Lower lobe of right lung (tissue), 2 donors: ENCODE measurements at regions not wholly inside any gene's neighbourhood (a gene's known extent, or its start where the extent isn't known, plus 50 kb on each side); places are given as distances from the start of the nearest gene placed in this dataset.
"Not testable (repeated sequence)": the region's sequence is repeated elsewhere in the genome, so short reads cannot be mapped to it uniquely, and the experiment has no call there.

Source experiments
- ATAC-seq, 2 donors: fragments of 200-7000 bp; cut with Tn5 transposase; one replicate each; pipeline ENCODE4 v1.9.1; 2020 to 2022; ENCODE audit warnings: mild to moderate bottlenecking in 2 of 2, moderate library complexity in 2 of 2
- DNase-seq: peaks from one replicate; pipeline ENCODE4 v3.0.0-alpha.2; 2020
- H3K27ac ChIP-seq: fragments of 200-600 bp; one replicate; pipeline ENCODE4 v1.8.0; 2022
- H3K27me3 ChIP-seq: fragments of 200-600 bp; one replicate; pipeline ENCODE4 v1.8.0; 2022; ENCODE audit warnings: low read depth
- H3K36me3 ChIP-seq: fragments of 200-600 bp; one replicate; pipeline ENCODE4 v1.8.0; 2022; ENCODE audit warnings: mild to moderate bottlenecking
- H3K4me1 ChIP-seq: fragments of 200-600 bp; one replicate; pipeline ENCODE4 v1.8.0; 2022
- H3K4me3 ChIP-seq: fragments of 200-600 bp; one replicate; pipeline ENCODE4 v1.8.0; 2022; ENCODE audit warnings: mild to moderate bottlenecking
- H3K9me3 ChIP-seq: fragments of 200-600 bp; one replicate; pipeline ENCODE4 v1.8.0; 2022
- CTCF ChIP-seq: fragments of 200-600 bp; IDR thresholded peaks from one replicate; pipeline ENCODE4 v1.8.0; 2022; ENCODE audit warnings: antibody characterized with exemption, mild to moderate bottlenecking
- intact Hi-C: fragments of 100-400 bp; cut with DNase I; formaldehyde crosslinking; loops from one replicate; pipeline ENCODE4 v1.11.0; 2022
- donor health status: DM: no; HTN: yes; CAD: no; lungs with severe emphysema.

DNA sequence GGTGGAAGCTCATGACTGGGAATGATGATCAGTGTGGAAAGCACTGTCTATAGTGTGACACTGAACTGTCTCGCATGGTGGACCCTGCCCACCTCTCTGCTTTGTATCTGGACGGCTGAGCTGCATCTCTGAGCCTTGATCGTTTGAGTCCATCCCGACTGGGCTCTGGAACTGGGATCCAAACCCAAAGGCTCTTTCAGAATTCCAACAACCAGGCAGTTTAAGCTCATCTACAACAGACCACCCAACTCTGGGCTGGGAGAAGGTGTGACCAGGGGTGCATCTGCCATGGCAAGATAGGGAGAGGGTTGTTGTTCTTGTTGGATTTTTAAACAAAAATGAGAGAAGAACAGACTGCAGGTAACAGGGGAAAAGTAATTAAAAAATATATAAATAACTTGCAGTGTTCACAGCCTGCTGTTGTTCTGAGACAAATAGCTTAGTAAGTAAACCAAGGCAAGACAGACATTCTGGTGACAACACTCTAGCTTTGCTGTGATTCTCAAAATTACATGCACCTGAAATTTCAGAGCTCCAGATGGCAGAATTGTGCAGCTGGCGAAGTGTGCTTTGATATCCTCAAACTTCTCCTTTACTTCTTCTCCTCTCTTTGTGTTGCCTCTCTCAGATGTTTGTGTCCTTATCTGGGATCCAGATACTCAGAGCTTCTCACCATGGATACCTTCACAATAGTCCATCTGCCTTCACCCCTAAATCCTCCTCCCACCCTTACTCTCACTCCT lies 209.6 kb downstream of the EMP1 start:
- intact Hi-C loops: no loop called here
- H3K27ac ChIP-seq: no peak overlapping the region
- ATAC-seq (no peak), DNase-seq (no peak)
- no peaks in the 10 kb centered on the region for H3K4me1 ChIP-seq
- TF ChIP-seq CTCF: no peak
- no peaks in the 10 kb centered on the region for H3K36me3 ChIP-seq
- no peak overlapping the region for H3K4me3 ChIP-seq
- peaks cover 9% of the 10 kb centered on the region for H3K9me3 ChIP-seq
- H3K27me3 ChIP-seq: peaks cover 7% of the 10 kb centered on the region

DNA sequence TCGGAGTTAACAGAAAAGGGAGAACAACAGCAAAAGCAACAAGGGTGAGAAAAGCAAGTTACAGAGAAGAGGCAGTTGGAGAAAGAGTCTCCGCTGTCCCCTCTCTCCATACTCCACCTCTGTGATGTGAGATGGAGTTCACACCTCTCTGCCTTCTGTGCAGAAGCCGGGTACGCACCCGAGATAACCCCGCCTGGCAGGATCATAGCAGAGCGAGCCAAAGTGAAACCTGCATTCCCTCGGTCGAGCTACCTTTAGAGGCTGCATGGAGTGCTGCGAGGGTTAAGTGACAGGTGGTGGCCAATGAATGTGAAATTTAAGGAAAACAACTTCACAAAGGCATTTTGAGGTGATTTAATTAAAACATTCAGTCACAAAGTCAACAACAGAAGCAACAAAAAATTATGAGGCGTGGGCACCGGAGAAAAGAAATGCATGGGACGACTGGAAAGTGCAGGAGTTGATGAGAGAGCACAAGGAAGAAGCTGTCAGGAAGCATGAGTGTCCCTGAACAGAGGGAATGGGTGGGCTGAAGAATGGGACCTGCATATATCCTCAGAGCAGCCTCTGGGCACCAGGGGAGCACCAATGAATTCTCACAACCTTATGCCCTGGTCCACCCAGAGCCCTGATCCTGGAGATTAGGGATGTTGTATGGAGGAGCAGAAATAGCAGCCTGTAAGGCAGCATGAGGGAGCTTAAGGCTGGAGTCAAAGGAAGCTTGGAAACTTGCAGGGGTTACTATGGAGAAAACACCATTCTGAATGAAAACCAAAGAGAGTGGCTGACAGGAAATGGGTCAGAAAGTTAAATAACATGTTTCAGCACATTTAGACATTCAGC lies 208.3 kb downstream of the EMP1 start:
- Histone ChIP-seq H3K27me3 (peaks cover 7% of the 10 kb centered on the region), H3K9me3 (no peaks in the 10 kb centered on the region), H3K4me3 (no peak overlapping the region), H3K4me1 (no peaks in the 10 kb centered on the region), H3K27ac (no peak overlapping the region), H3K36me3 (no peaks in the 10 kb centered on the region)
- TF ChIP-seq CTCF: no peak
- DNase-seq: no peak
- intact Hi-C loops: no loop called here
- ATAC-seq: peak; percentile 17 to 31

- ATAC-seq (no peak), DNase-seq (no peak)
- Histone ChIP-seq H3K36me3 (no peaks in the 10 kb centered on the region), H3K27ac (no peak overlapping the region), H3K27me3 (peaks cover 7% of the 10 kb centered on the region), H3K4me3 (no peak overlapping the region), H3K4me1 (no peaks in the 10 kb centered on the region), H3K9me3 (no peaks in the 10 kb centered on the region)
- no peak for TF ChIP-seq CTCF
- intact Hi-C loops: no loop called here
These were observed 207.6 kb downstream of the EMP1 start for GRCh38 chr12:13404111-13404628.

DNA sequence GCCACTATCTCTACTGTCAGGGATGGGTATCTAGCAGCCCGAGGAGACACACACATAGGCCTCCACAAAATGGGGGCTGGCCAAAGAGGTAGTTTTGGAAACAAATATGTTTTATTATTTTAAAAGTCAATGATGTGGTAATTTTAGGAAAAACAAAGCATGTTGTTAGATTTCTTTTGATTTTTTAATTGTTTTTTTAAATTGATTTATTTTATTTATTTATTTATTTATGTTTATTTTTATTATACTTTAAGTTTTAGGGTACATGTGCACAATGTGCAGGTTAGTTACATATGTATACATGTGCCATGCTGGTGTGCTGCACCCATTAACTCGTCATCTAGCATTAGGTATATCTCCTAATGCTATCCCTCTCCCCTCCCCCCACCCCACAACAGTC lies 194.8 kb downstream of the EMP1 start:
- H3K4me3 ChIP-seq, H3K36me3 ChIP-seq, H3K27ac ChIP-seq, DNase-seq, H3K4me1 ChIP-seq, ATAC-seq, intact Hi-C loops, H3K9me3 ChIP-seq, H3K27me3 ChIP-seq: not testable (repeated sequence)

GRCh38 chr12:13390918-13391317 lies 194.4 kb downstream of the EMP1 start:
- no peak for DNase-seq
- Histone ChIP-seq H3K9me3 (no peaks in the 10 kb centered on the region), H3K4me1 (peaks cover 7% of the 10 kb centered on the region), H3K27me3 (no peaks in the 10 kb centered on the region), H3K4me3 (no peak overlapping the region), H3K36me3 (no peaks in the 10 kb centered on the region), H3K27ac (no peak overlapping the region)
- TF ChIP-seq CTCF: no peak
- ATAC-seq: no peak
- intact Hi-C loops: no loop called here

DNA sequence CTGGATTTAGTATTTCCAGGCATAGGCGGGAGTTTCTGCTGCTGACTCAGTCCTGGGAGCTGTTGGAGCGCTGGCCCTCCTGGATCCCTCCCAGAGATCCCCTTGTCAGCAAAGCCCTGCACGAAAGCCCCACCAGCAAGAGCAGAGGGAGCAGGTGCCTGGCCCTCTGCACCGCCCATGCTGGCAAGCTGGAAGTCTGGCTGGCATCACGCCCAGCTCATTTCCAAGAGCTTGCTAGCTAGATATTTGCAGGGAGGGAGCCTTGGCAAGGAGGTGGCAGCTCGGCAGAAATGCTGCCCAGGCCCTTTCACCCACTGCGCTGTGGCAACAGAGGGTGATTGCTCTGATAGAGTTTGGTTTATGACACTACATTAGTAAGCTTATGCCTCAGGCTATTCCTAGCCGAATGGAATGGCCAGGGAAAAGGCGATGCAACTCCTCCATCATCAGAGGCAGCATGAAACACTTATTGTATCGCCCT lies 193.9 kb downstream of the EMP1 start:
- Histone ChIP-seq H3K9me3 (no peaks in the 10 kb centered on the region), H3K4me1 (peaks cover 7% of the 10 kb centered on the region), H3K27me3 (no peaks in the 10 kb centered on the region), H3K4me3 (no peak overlapping the region), H3K27ac (no peak overlapping the region), H3K36me3 (no peaks in the 10 kb centered on the region)
- no peak for TF ChIP-seq CTCF
- DNase-seq (peak; percentile 91), ATAC-seq (peak; percentile 94 to 99)
- intact Hi-C loops: no loop called here
